ENCODE measurements at regions not wholly inside any gene's neighbourhood (a gene's known extent, or its start where the extent isn't known, plus 50 kb on each side); places are given as distances from the start of the nearest gene placed in this dataset.

DNA sequence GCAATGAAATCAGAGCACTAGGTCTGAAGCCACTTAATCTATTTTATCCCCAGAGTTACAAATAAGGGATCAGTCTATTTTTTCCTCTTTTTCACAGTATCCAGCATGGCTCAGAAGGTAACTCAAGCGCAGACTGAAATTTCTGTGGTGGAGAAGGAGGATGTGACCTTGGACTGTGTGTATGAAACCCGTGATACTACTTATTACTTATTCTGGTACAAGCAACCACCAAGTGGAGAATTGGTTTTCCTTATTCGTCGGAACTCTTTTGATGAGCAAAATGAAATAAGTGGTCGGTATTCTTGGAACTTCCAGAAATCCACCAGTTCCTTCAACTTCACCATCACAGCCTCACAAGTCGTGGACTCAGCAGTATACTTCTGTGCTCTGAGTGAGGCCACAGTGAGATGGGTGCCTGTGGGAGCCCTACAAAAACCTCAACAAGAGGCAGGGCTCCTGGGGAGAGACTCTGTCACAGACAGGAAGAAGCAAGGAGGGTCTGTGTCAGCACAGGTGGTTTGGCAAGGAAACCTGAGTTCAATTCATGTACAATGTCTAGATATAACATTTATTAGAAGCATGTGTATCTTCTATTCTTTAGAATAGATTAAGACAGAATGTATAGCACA, 334.3 kb upstream of the OR4E1 start:
- no peak for TF ChIP-seq EZH2 (IDR thresholded peaks at IDR 0.05)
- no peak for TF ChIP-seq POLR2AphosphoS5 (IDR thresholded peaks at IDR 0.05; ENCODE audit: borderline replicate concordance, low read depth, low read length)

Measured in SK-N-MC (cell line).